ENCODE measurements at regions not wholly inside any gene's neighbourhood (a gene's known extent, or its start where the extent isn't known, plus 50 kb on each side); places are given as distances from the start of the nearest gene placed in this dataset.

DNA sequence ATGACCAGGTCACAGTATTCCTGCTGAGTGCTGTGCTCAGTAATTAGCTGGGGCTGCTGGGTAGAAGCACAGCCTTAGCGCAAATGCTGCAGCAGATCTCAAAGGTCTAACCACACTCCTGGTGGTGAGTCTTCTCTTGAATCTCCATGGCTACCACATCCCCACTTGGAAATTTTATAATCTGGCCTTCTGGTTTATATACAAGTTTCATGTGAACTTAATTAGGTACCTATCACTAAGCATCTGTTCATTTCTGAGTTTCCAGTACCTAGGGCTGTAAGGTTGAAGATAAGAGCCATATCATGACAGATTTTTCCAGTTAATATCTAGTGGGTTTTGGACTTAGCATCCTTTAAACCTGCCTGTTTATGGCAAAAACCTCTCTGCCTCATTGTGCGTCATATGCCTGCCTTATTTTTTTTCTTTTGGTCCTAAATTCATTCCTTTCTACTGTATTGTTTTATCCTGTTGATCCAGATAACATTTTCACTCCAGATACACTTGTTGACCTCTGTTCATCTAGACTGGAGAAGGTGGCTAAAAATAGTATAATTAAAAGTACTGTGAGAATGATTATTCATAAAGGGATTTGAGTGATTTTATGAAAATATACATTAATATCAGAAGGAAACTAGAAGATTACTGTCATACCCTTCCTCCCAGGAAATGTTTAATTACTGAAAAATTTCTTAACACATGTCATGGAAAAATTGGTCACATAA, 168.4 kb upstream of the THUMPD2 start:
- TF ChIP-seq, protein P1, sequence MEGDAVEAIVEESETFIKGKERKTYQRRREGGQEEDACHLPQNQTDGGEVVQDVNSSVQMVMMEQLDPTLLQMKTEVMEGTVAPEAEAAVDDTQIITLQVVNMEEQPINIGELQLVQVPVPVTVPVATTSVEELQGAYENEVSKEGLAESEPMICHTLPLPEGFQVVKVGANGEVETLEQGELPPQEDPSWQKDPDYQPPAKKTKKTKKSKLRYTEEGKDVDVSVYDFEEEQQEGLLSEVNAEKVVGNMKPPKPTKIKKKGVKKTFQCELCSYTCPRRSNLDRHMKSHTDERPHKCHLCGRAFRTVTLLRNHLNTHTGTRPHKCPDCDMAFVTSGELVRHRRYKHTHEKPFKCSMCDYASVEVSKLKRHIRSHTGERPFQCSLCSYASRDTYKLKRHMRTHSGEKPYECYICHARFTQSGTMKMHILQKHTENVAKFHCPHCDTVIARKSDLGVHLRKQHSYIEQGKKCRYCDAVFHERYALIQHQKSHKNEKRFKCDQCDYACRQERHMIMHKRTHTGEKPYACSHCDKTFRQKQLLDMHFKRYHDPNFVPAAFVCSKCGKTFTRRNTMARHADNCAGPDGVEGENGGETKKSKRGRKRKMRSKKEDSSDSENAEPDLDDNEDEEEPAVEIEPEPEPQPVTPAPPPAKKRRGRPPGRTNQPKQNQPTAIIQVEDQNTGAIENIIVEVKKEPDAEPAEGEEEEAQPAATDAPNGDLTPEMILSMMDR (IDR thresholded peaks at IDR 0.05), result no peak
- TF ChIP-seq POLR2A (IDR thresholded peaks at IDR 0.05) (no peak), POLR2AphosphoS5 (IDR thresholded peaks at IDR 0.05) (no peak)
